Activated CD8-positive, alpha-beta T cell treated with anti-CD3 and anti-CD28 coated beads for 36 hours (primary cell): ENCODE measurements at regions not wholly inside any gene's neighbourhood (a gene's known extent, or its start where the extent isn't known, plus 50 kb on each side); places are given as distances from the start of the nearest gene placed in this dataset.

Experiments
- ATAC-seq: fragments of 200-7000 bp; cut with Tn5 transposase; one replicate; pipeline ENCODE4 v1.10.0; 2021; ENCODE audit warnings: mild to moderate bottlenecking, moderate library complexity
- CTCF ChIA-PET: fragments of 350-600 bp; sonication (Branson Sonifier 250); formaldehyde crosslinking; loops from one replicate; lab custom pipeline; 2021; ENCODE audit warnings: antibody characterized with exemption; lab: Charles Lee
- POLR2A ChIA-PET: fragments of 350-600 bp; sonication (Branson Sonifier 250); formaldehyde crosslinking; loops from one replicate; lab custom pipeline; 2021; ENCODE audit warnings: antibody characterized with exemption; lab: Charles Lee
- DNase-seq: peaks from one replicate; pipeline ENCODE4 v3.0.0-alpha.2; 2020
- H3K27ac Mint-ChIP-seq: one replicate; pipeline ENCODE4 v1.8.0; 2021; ENCODE audit warnings: mild to moderate bottlenecking, mixed read lengths
- H3K27me3 Mint-ChIP-seq: one replicate; pipeline ENCODE4 v1.8.0; 2021; ENCODE audit warnings: mixed read lengths
- H3K36me3 Mint-ChIP-seq: one replicate; pipeline ENCODE4 v1.8.0; 2021; ENCODE audit warnings: low read depth, mixed read lengths
- H3K4me1 Mint-ChIP-seq: one replicate; pipeline ENCODE4 v1.8.0; 2021; ENCODE audit warnings: low read depth, mixed read lengths
- H3K4me3 Mint-ChIP-seq: one replicate; pipeline ENCODE4 v1.8.0; 2021; ENCODE audit warnings: mild to moderate bottlenecking, moderate library complexity, mixed read lengths
- H3K9me3 Mint-ChIP-seq: one replicate; pipeline ENCODE4 v1.8.0; 2021; ENCODE audit warnings: mixed read lengths
- intact Hi-C: fragments of 100-400 bp; cut with micrococcal nuclease; formaldehyde crosslinking; loops from one replicate; pipeline ENCODE4 v1.10.0; 2022
- TF ChIP-seq, protein P1 (sequence below): fragments of 200-600 bp; IDR thresholded peaks from one replicate; pipeline ENCODE4 v1.8.0; 2022; ENCODE audit warnings: antibody characterized with exemption, mild to moderate bottlenecking

DNA sequence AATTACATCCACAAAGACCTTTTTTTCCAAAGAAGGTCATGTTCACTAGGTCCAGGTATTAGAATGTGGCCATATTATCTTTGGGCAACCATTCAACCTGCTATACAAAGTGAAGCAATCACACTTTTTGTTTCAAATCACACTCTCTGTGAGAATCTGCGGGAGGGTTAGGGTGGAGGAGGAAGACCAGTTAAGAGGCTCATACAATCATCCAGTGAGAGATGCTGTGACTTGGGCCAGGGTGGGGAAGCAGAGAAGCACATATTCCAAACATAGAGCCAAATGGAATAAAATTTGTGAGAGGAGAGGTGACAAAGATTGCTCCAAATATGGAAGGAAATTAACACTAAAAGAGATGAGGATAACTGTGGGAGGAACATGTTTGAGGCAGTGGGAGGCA, 351.6 kb downstream of the CYRIA start:
- ChIA-PET CTCF (no interaction called here), POLR2A (no interaction called here)
- H3K4me1 Mint-ChIP-seq = no peaks in the 10 kb centered on the region
- no peaks in the 10 kb centered on the region for H3K36me3 Mint-ChIP-seq
- H3K4me3 Mint-ChIP-seq = no peak overlapping the region
- H3K9me3 Mint-ChIP-seq = no peaks in the 10 kb centered on the region
- TF ChIP-seq, protein P1, sequence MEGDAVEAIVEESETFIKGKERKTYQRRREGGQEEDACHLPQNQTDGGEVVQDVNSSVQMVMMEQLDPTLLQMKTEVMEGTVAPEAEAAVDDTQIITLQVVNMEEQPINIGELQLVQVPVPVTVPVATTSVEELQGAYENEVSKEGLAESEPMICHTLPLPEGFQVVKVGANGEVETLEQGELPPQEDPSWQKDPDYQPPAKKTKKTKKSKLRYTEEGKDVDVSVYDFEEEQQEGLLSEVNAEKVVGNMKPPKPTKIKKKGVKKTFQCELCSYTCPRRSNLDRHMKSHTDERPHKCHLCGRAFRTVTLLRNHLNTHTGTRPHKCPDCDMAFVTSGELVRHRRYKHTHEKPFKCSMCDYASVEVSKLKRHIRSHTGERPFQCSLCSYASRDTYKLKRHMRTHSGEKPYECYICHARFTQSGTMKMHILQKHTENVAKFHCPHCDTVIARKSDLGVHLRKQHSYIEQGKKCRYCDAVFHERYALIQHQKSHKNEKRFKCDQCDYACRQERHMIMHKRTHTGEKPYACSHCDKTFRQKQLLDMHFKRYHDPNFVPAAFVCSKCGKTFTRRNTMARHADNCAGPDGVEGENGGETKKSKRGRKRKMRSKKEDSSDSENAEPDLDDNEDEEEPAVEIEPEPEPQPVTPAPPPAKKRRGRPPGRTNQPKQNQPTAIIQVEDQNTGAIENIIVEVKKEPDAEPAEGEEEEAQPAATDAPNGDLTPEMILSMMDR = no peak
- DNase-seq = no peak
- intact Hi-C loops = no loop called here
- no peak for ATAC-seq
- H3K27me3 Mint-ChIP-seq = no peaks in the 10 kb centered on the region
- no peak overlapping the region for H3K27ac Mint-ChIP-seq

DNA sequence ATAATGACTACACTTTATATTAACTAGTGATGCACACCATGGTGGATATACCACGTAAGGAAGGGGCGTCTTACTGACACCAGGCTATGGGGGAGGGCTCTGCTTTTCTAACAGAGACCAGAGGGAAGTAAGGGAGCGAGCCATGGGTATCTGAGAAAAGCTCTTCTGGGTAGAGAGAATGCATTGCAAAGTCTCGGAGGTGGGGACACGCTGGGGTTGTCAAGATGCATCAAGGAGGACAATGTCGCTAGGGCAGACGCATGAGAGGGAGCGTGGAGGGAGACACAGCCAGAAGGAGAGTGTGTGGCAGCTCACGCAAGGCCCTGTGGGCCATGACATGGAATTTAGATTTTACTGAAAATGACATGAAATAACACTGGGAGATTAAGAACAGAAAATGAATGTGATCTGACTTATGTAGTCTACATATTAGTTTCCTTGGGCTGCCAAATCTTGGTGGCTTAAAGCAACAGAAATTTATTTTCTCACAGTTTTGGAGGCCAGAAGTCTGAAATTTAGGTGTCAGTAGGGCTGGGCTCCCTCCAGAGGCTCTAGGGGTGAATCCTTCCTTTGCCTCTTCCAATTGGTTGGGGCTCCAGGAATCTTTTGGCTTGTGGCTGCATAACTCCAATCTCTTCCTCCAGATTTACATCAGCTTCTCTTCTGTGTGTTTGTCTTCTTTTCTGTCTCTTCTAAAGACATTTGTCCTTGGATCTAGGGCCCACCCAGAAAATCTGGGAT, 352.2 kb downstream of the CYRIA start:
- intact Hi-C loops = no loop called here
- DNase-seq = no peak
- H3K27ac Mint-ChIP-seq = no peak overlapping the region
- TF ChIP-seq, protein P1 = no peak
- H3K36me3 Mint-ChIP-seq = no peaks in the 10 kb centered on the region
- H3K4me1 Mint-ChIP-seq = no peaks in the 10 kb centered on the region
- ATAC-seq = no peak
- POLR2A ChIA-PET = no interaction called here
- no peaks in the 10 kb centered on the region for H3K27me3 Mint-ChIP-seq
- H3K4me3 Mint-ChIP-seq = no peak overlapping the region
- H3K9me3 Mint-ChIP-seq = no peaks in the 10 kb centered on the region
- CTCF ChIA-PET = no interaction called here

DNA sequence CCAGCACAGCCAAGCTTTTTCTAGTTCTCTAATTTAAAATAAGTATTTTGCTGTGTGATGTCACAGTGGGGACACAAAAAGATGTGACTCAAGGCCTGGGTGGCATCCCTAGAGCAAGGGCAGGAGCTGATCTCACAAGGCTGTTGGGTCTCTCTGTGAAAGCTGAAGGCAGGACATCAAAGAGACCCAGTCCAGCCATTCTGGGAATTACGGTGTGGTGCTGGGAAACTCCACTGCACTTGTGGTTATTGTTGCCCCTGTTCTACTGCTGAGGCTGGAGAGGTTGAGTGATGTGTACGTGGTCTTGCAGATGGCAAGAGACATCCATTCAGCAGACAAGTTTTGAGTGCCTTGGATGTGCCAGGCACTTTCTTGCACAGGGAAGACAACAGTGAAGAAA, 352.9 kb downstream of the CYRIA start:
- POLR2A ChIA-PET = no interaction called here
- intact Hi-C loops = no loop called here
- no peaks in the 10 kb centered on the region for H3K36me3 Mint-ChIP-seq
- H3K27me3 Mint-ChIP-seq = peaks cover 1% of the 10 kb centered on the region
- CTCF ChIA-PET = no interaction called here
- no peak overlapping the region for H3K4me3 Mint-ChIP-seq
- no peaks in the 10 kb centered on the region for H3K9me3 Mint-ChIP-seq
- ATAC-seq (no peak), DNase-seq (no peak)
- H3K27ac Mint-ChIP-seq = no peak overlapping the region
- H3K4me1 Mint-ChIP-seq = no peaks in the 10 kb centered on the region
- TF ChIP-seq, protein P1 = no peak

DNA sequence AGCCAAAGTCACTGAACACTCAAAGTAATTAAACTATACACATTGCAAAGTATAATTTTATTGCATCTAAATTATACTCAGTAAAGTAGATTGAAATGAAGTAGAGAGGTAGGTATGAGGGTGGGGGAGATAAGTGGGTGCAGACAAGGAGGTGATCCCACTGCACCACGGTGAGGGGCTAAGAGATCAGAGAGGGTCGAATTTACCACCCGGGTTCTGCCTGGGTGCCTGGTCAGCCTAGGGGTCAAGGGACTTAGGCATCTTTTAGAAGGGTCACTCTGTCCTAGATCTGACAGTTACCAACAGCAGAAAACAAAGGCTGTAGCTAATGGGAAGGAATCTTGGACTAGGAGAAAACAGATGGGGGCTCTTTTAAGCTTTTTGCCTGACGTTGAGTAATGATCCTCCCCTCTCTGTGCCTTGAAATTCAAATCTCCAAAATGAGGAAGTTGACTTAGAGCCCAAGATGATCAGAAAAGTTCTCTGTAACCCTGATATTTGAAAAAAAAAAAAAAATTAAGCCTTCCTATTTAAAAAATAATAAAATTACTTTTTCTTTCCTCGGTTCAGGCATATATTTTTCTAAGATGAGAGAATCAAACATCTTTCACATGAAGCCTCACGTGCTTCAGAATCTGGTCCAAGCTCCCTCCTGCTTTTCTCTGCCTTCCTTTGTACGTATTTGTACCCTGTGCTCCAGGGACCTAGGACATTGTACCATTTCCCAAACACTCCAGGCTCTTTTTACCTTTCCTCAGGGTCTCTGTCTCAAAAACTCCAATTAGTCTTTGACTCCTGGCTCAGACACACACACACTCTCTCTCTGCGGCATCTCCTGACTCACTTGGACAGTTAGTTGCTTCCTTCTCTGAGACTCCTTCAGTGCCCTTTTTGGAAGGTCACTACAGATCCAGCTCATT, 353.9 kb downstream of the CYRIA start:
- ATAC-seq = no peak
- TF ChIP-seq, protein P1 = no peak
- intact Hi-C loops = no loop called here
- DNase-seq = no peak
- no peaks in the 10 kb centered on the region for H3K36me3 Mint-ChIP-seq
- H3K9me3 Mint-ChIP-seq = no peaks in the 10 kb centered on the region
- H3K27ac Mint-ChIP-seq = no peak overlapping the region
- peaks cover 1% of the 10 kb centered on the region for H3K27me3 Mint-ChIP-seq
- ChIA-PET CTCF (no interaction called here), POLR2A (no interaction called here)
- no peak overlapping the region for H3K4me3 Mint-ChIP-seq
- H3K4me1 Mint-ChIP-seq = no peaks in the 10 kb centered on the region

DNA sequence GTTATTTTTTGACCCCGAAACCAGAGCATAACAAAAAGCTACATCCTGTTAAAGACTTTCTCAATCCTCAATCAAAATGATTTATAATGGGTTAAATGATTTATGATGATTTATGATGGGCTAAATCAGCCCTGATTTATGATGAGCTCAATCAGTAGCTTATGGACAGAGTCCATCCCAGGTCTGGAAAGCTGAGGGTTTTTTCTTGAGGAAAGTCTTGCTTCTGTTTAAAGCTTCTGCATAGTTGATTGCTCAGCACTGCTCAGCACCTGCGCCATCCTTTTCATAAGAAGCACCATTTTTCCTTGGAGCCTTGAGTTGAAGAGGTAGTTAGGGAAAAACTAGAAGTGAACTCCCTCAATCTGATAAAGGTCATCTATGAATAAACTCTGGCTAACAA, 356.8 kb downstream of the CYRIA start:
- Mint-ChIP-seq H3K9me3 (no peaks in the 10 kb centered on the region), H3K36me3 (no peaks in the 10 kb centered on the region), H3K4me1 (no peaks in the 10 kb centered on the region), H3K27me3 (peaks cover 4% of the 10 kb centered on the region), H3K27ac (no peak overlapping the region), H3K4me3 (no peak overlapping the region)
- ChIA-PET POLR2A (no interaction called here), CTCF (interaction anchor here (0.6 to 1.2 kb wide), 2 partner anchors 37 to 514 kb away, joined by 3 read pairs; no protein-coding TSS in a partner anchor)
- intact Hi-C loops = no loop called here
- TF ChIP-seq, protein P1 = no peak
- ATAC-seq = no peak
- DNase-seq = no peak
